ENCODE measurements at regions not wholly inside any gene's neighbourhood (a gene's known extent, or its start where the extent isn't known, plus 50 kb on each side); places are given as distances from the start of the nearest gene placed in this dataset.

DNA sequence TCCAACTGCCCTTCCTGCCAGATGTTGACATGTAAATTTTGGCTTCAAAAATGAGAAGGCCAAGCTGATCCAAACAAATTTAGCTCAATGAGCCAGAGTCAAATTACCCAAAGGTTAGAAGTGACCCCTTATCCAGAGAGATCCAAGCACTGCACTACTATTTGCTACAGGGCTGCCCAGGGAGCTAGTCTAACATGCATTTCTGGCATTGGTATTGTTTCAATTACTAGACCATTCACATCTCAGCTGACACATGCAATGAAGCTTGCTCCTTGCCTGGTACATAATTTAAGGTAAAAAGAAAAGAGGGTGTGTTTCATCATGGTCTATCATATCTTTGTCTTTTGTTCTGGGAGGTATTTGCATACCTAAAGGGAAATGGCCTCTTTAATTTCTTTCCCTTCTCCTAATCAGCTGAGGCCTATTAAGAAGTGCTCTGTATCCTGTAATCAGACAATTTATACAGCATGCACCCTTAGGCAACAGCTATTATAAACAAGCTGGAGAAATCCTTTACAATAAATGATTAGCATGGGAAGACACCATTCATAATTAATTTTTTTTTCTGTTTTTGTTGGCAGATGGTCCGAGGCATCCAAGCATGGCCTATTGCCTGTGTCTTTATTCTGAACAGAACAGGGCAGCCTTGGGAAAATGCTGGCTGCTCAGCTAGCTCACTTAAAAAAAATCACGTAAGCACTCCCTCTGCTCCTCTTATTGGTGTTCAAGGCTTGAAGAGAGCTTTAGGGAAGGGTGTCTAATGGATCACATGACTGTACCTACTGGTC lies 161.5 kb upstream of the SALL1 start:
- WGBS (ENCODE audit: low lambda C conversion rate, missing lambda C conversion rate): 83% methylated on average over 2 of the region's 2 CpGs
- Histone ChIP-seq H3K4me1 (ENCODE audit: insufficient read depth) (no peaks in the 10 kb centered on the region), H3K36me3 (replicated peaks; ENCODE audit: insufficient read depth, low read depth) (no peaks in the 10 kb centered on the region), H3K9me3 (ENCODE audit: low read depth) (no peaks in the 10 kb centered on the region), H3K79me2 (no peaks in the 10 kb centered on the region), H2AFZ (no peak overlapping the region), H3K9me2 (replicated peaks; ENCODE audit: insufficient read depth) (no peaks in the 10 kb centered on the region), H3K27me3 (no peaks in the 10 kb centered on the region), H3K4me2 (no peak overlapping the region), H4K20me1 (ENCODE audit: insufficient read depth, poor library complexity, severe bottlenecking) (no peaks in the 10 kb centered on the region), H3K4me3 (no peak overlapping the region), H3K27ac (no peak overlapping the region)
- DNase-seq (ENCODE audit: low spot score): no peak
- TF ChIP-seq EZH2phosphoT487 (IDR thresholded peaks at IDR 0.05; ENCODE audit: low read depth, severe bottlenecking, unreplicated experiment): no peak
- TF ChIP-seq EZH2 (IDR thresholded peaks at IDR 0.05; ENCODE audit: borderline replicate concordance): no peak
- TF ChIP-seq, protein P1, sequence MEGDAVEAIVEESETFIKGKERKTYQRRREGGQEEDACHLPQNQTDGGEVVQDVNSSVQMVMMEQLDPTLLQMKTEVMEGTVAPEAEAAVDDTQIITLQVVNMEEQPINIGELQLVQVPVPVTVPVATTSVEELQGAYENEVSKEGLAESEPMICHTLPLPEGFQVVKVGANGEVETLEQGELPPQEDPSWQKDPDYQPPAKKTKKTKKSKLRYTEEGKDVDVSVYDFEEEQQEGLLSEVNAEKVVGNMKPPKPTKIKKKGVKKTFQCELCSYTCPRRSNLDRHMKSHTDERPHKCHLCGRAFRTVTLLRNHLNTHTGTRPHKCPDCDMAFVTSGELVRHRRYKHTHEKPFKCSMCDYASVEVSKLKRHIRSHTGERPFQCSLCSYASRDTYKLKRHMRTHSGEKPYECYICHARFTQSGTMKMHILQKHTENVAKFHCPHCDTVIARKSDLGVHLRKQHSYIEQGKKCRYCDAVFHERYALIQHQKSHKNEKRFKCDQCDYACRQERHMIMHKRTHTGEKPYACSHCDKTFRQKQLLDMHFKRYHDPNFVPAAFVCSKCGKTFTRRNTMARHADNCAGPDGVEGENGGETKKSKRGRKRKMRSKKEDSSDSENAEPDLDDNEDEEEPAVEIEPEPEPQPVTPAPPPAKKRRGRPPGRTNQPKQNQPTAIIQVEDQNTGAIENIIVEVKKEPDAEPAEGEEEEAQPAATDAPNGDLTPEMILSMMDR (IDR thresholded peaks at IDR 0.05; ENCODE audit: poor library complexity): no peak

DNA sequence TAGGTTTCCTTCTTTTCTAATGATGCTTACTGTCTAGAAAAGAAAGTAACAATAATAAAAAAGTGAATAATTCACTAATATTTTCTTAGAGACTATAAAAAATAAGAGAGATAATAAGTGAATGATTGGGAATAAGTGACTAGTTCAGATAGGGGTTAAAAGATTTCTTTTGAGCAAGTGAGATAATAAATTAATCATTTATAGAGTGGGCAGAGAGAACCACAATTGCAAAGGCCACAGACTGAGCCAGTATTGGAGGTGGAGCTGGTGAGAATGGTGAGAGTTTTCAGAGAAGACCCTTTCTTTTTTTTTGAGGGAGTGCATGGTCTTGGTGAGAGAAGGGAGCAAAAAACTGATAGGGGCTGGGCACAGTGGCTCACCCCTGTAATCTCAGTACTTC lies 159.1 kb upstream of the SALL1 start:
- Histone ChIP-seq H3K79me2 (no peaks in the 10 kb centered on the region), H3K27ac (no peak overlapping the region), H3K4me2 (no peak overlapping the region), H3K36me3 (replicated peaks; ENCODE audit: insufficient read depth, low read depth) (no peaks in the 10 kb centered on the region), H3K9me2 (replicated peaks; ENCODE audit: insufficient read depth) (no peaks in the 10 kb centered on the region), H3K4me3 (no peak overlapping the region), H4K20me1 (ENCODE audit: insufficient read depth, poor library complexity, severe bottlenecking) (no peaks in the 10 kb centered on the region), H3K9me3 (ENCODE audit: low read depth) (no peaks in the 10 kb centered on the region), H3K4me1 (ENCODE audit: insufficient read depth) (no peaks in the 10 kb centered on the region), H2AFZ (no peak overlapping the region), H3K27me3 (no peaks in the 10 kb centered on the region)
- DNase-seq (ENCODE audit: low spot score): no peak
- TF ChIP-seq EZH2 (IDR thresholded peaks at IDR 0.05; ENCODE audit: borderline replicate concordance): no peak
- TF ChIP-seq, protein P1 (IDR thresholded peaks at IDR 0.05; ENCODE audit: poor library complexity): no peak
- TF ChIP-seq EZH2phosphoT487 (IDR thresholded peaks at IDR 0.05; ENCODE audit: low read depth, severe bottlenecking, unreplicated experiment): no peak

DNA sequence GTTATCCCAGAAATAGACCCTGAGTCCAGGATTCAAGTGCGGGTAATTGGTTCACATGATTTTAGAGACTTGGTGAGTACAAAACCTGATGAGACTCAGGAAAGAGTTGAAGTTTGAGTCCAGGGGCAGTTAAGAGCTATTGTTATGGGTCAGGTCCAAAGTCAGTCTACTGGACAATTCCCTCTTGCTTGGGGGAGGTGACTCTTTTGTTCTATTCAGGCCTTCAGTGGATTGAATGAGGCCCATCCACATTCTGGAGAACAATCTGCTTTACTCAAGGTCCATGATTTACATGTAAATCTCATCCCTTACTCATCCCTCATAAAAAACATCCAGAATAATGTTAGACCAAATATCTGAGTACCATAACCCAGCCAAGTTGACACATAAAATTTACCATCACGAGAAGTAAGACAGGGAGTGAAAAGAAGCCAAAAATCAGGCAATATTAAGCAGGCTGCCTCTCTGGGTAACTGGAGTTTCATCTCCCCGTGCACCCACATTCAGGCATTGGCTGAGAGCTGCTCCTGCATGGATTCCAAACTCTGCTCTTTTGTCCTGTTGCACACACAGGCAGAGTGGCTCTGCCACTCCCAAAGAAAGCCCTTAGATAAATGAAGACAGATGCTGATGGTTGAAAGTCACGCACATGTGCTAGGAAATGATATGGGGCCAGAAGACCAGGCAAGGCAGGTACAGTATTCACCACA lies 156.0 kb upstream of the SALL1 start:
- WGBS (ENCODE audit: low lambda C conversion rate, missing lambda C conversion rate): 81% methylated on average over 4 of the region's 4 CpGs
- DNase-seq (ENCODE audit: low spot score): no peak
- no peaks in the 10 kb centered on the region for H4K20me1 ChIP-seq (ENCODE audit: insufficient read depth, poor library complexity, severe bottlenecking)
- H3K9me2 ChIP-seq (replicated peaks; ENCODE audit: insufficient read depth): no peaks in the 10 kb centered on the region
- H3K4me3 ChIP-seq: no peak overlapping the region
- H3K4me1 ChIP-seq (ENCODE audit: insufficient read depth): no peaks in the 10 kb centered on the region
- no peak overlapping the region for H2AFZ ChIP-seq
- TF ChIP-seq EZH2phosphoT487 (IDR thresholded peaks at IDR 0.05; ENCODE audit: low read depth, severe bottlenecking, unreplicated experiment): no peak
- TF ChIP-seq, protein P1 (IDR thresholded peaks at IDR 0.05; ENCODE audit: poor library complexity): no peak
- TF ChIP-seq EZH2 (IDR thresholded peaks at IDR 0.05; ENCODE audit: borderline replicate concordance): no peak
- H3K36me3 ChIP-seq (replicated peaks; ENCODE audit: insufficient read depth, low read depth): no peaks in the 10 kb centered on the region
- H3K4me2 ChIP-seq: no peak overlapping the region
- no peaks in the 10 kb centered on the region for H3K27me3 ChIP-seq
- H3K27ac ChIP-seq: peak overlapping the region; percentile 70
- H3K79me2 ChIP-seq: no peaks in the 10 kb centered on the region
- H3K9me3 ChIP-seq (ENCODE audit: low read depth): no peaks in the 10 kb centered on the region
